Coronary artery (tissue), 2 donors: ENCODE measurements at regions not wholly inside any gene's neighbourhood (a gene's known extent, or its start where the extent isn't known, plus 50 kb on each side); places are given as distances from the start of the nearest gene placed in this dataset.

Experiments used
- DNase-seq: peaks from one replicate; pipeline ENCODE4 v3.0.0-alpha.2; 2017; ENCODE audit warnings: low spot score
- H3K27ac ChIP-seq, 2 donors: fragments of 200-600 bp; sonication (generic); one replicate each; pipeline ENCODE4 v1.5.1; 2016 to 2019
- H3K4me3 ChIP-seq: fragments of 200-600 bp; sonication (generic); 2 replicates; pipeline ENCODE4 v1.5.1; 2016; ENCODE audit warnings: mild to moderate bottlenecking, moderate library complexity
- CTCF ChIP-seq: fragments of 200-600 bp; sonication (generic); IDR thresholded peaks from one replicate; pipeline ENCODE4 v1.5.1; 2019; ENCODE audit warnings: antibody characterized with exemption

GRCh38 chr13:89726690-89727435 is 1620.6 kb upstream of the MIR17HG start:
- Histone ChIP-seq H3K27ac (no peak overlapping the region), H3K4me3 (no peak overlapping the region)
- no peak for DNase-seq
- no peak for TF ChIP-seq CTCF

- no peak for TF ChIP-seq CTCF
- no peak overlapping the region for H3K27ac ChIP-seq
- no peak for DNase-seq
- H3K4me3 ChIP-seq: no peak overlapping the region
Measured at GRCh38 chr13:89733829-89734228, 1613.7 kb upstream of the MIR17HG start.

- TF ChIP-seq CTCF: no peak
- H3K4me3 ChIP-seq: no peak overlapping the region
- no peak overlapping the region for H3K27ac ChIP-seq
- DNase-seq: no peak
Measured at GRCh38 chr13:89737051-89737450, 1610.4 kb upstream of the MIR17HG start.

GRCh38 chr13:89738072-89738471 is 1609.4 kb upstream of the MIR17HG start:
- Histone ChIP-seq H3K4me3 (no peak overlapping the region), H3K27ac (no peak overlapping the region)
- no peak for DNase-seq
- no peak for TF ChIP-seq CTCF

- no peak for TF ChIP-seq CTCF
- no peak overlapping the region for H3K27ac ChIP-seq
- DNase-seq: peak; percentile 65
- no peak overlapping the region for H3K4me3 ChIP-seq
Measured at GRCh38 chr13:89740994-89741685, 1606.3 kb upstream of the MIR17HG start.

- TF ChIP-seq CTCF: no peak
- Histone ChIP-seq H3K27ac (no peak overlapping the region), H3K4me3 (no peak overlapping the region)
- no peak for DNase-seq
Measured at GRCh38 chr13:89746554-89746953, 1600.9 kb upstream of the MIR17HG start.

GRCh38 chr13:89748716-89749115 is 1598.8 kb upstream of the MIR17HG start:
- Histone ChIP-seq H3K4me3 (no peak overlapping the region), H3K27ac (no peak overlapping the region)
- TF ChIP-seq CTCF: no peak
- no peak for DNase-seq
